ENCODE measurements at regions not wholly inside any gene's neighbourhood (a gene's known extent, or its start where the extent isn't known, plus 50 kb on each side); places are given as distances from the start of the nearest gene placed in this dataset.

DNA sequence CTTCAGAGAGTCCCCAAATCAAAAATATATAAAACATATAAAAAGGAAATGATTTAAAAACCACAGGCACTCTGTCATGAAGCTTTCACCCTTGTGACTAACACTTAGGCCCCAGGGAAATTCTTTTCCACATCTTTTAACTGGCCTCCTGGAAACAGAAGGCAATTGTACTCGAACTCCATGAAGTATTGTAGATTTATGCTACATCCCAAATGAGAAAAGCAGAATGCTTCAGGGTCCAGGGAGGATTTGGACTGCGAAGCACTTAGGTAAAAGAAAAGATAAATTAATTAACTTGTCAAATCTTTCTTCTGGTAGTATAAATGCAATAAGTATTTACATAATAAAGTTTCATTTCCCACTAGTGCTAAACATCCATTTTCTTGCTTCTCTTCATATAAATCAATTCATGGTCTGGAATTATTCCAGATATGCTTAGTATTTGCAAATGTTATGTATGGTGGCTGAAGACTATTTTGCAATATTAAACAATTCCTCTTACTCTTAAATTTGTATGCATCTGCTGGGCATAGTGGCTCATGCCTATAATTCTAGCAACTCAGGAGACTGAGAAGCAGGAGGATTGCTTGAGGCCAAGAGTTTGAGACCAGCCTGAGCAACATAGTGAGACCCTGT, 64.9 kb upstream of the ELL2 start:
- H3K4me3 ChIP-seq (replicated peaks; ENCODE audit: low read depth, low read length): no peak overlapping the region
- DNase-seq (ENCODE audit: low read depth): peak; percentile 41
- TF ChIP-seq, protein P1, sequence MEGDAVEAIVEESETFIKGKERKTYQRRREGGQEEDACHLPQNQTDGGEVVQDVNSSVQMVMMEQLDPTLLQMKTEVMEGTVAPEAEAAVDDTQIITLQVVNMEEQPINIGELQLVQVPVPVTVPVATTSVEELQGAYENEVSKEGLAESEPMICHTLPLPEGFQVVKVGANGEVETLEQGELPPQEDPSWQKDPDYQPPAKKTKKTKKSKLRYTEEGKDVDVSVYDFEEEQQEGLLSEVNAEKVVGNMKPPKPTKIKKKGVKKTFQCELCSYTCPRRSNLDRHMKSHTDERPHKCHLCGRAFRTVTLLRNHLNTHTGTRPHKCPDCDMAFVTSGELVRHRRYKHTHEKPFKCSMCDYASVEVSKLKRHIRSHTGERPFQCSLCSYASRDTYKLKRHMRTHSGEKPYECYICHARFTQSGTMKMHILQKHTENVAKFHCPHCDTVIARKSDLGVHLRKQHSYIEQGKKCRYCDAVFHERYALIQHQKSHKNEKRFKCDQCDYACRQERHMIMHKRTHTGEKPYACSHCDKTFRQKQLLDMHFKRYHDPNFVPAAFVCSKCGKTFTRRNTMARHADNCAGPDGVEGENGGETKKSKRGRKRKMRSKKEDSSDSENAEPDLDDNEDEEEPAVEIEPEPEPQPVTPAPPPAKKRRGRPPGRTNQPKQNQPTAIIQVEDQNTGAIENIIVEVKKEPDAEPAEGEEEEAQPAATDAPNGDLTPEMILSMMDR (IDR thresholded peaks at IDR 0.05; ENCODE audit: low read length, missing control alignments): no peak

- H3K4me3 ChIP-seq (replicated peaks; ENCODE audit: low read depth, low read length): no peak overlapping the region
- no peak for DNase-seq (ENCODE audit: low read depth)
- TF ChIP-seq, protein P1 (IDR thresholded peaks at IDR 0.05; ENCODE audit: low read length, missing control alignments): no peak
Observed at GRCh38 chr5:96024683-96025475, 63.2 kb upstream of the ELL2 start.

DNA sequence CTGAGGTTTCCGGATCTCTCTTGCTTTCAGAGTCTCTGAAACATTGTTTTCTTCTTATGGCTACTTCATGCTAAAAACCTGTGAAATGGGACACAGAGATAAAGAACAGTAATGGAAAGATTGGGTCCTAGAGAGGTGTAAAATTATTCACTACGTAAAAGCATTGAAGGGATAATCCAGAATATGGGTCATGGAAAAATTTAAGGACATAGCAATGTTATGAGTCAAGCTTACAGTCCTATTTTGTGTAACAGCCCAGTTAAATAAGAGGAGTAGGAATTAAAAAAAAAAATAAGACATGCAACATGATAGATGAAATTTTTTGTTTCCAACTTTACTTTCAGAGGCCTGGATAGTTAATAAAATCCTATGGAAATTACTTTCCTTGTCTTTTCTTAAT, 61.9 kb upstream of the ELL2 start:
- peak; percentile 72 for DNase-seq (ENCODE audit: low read depth)
- TF ChIP-seq, protein P1 (IDR thresholded peaks at IDR 0.05; ENCODE audit: low read length, missing control alignments): no peak

GRCh38 chr5:96022971-96023370, 61.3 kb upstream of the ELL2 start:
- no peak for DNase-seq (ENCODE audit: low read depth)
- H3K4me3 ChIP-seq (replicated peaks; ENCODE audit: low read depth, low read length): no peak overlapping the region
- TF ChIP-seq, protein P1 (IDR thresholded peaks at IDR 0.05; ENCODE audit: low read length, missing control alignments): no peak

More for the DNA sequence above, 61.9 kb upstream of the ELL2 start:
- H3K4me3 ChIP-seq (replicated peaks; ENCODE audit: low read depth, low read length): no peak overlapping the region

DNA sequence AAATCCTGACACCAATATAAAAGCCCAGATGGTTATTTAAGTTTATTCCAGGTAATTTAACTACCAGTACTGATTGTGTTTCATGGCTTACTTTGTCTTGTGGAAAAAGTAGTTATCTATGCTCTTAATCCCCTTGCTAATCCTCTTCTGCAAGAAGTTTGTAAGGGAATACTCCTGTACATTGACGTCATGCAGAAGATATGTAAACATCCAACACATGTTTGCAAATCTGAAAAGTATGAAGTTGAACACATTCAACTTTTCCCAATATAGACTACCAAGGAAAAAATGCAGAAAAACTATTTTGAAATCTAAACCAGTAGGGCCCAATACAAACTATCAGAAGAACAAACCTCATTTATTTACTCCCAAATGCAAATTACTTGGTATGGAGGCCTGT, 56.3 kb upstream of the ELL2 start:
- no peak overlapping the region for H3K4me3 ChIP-seq (replicated peaks; ENCODE audit: low read depth, low read length)
- peak; percentile 69 for DNase-seq (ENCODE audit: low read depth)
- TF ChIP-seq, protein P1 (IDR thresholded peaks at IDR 0.05; ENCODE audit: low read length, missing control alignments): no peak

DNA sequence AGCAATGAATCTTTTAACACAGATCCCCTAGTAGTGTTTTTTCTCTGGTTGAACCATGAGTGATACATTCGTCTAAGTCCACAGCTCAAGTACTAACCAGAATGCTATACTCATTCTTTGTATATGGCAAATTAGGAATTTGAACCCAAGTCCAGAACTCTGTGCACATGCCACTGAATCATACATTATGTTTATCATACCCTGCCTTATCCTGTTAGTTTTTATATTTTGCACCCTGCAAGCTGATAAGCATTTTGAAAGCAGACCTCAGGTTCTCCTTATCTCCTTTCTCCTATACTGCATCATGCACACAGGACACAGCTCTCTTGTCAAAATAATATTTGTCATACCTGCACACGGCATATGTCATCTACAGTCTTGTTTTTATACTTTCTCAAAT, 54.6 kb upstream of the ELL2 start:
- H3K4me3 ChIP-seq (replicated peaks; ENCODE audit: low read depth, low read length): no peak overlapping the region
- TF ChIP-seq, protein P1 (IDR thresholded peaks at IDR 0.05; ENCODE audit: low read length, missing control alignments): no peak
- DNase-seq (ENCODE audit: low read depth): no peak

Data from fibroblast of pulmonary artery (primary cell).